Left lung (tissue), 4 donors: ENCODE measurements at regions not wholly inside any gene's neighbourhood (a gene's known extent, or its start where the extent isn't known, plus 50 kb on each side); places are given as distances from the start of the nearest gene placed in this dataset.

Source experiments
- ATAC-seq: fragments of 200-7000 bp; cut with Tn5 transposase; one replicate; pipeline ENCODE4 v1.9.1; 2020; ENCODE audit warnings: moderate library complexity
- DNase-seq, 4 donors: peaks; one replicate each; pipeline ENCODE4 v3.0.0-alpha.2; 2013 to 2020
- H3K27ac ChIP-seq, 2 donors: fragments of 200-600 bp; sonication (generic) in 1 of 2; one replicate each; pipeline versions ENCODE4 v1.5.0 to v1.8.0; 2020 to 2021
- H3K27me3 ChIP-seq, 2 donors: fragments of 200-600 bp; sonication (generic) in 1 of 2; one replicate each; pipeline versions ENCODE4 v1.5.0 to v1.8.0; 2020 to 2021
- H3K36me3 ChIP-seq, 2 donors: fragments of 200-600 bp; sonication (generic) in 1 of 2; one replicate each; pipeline versions ENCODE4 v1.5.0 to v1.8.0; 2020 to 2021
- H3K4me1 ChIP-seq, 2 donors: fragments of 200-600 bp; one replicate each; pipeline ENCODE4 v1.8.0; 2021
- H3K4me3 ChIP-seq, 2 donors: fragments of 200-600 bp; sonication (generic) in 1 of 2; one replicate each; pipeline versions ENCODE4 v1.5.0 to v1.8.0; 2020 to 2021; ENCODE audit warnings: mild to moderate bottlenecking in 1 of 2
- H3K9me3 ChIP-seq, 2 donors: fragments of 200-600 bp; sonication (generic) in 1 of 2; one replicate each; pipeline versions ENCODE4 v1.5.0 to v1.8.0; 2020 to 2021
- intact Hi-C, 2 donors: fragments of 100-400 bp; cut with DNase I; formaldehyde crosslinking; loops; one replicate each; pipeline versions ENCODE4 v1.11.2 to v1.14.2; 2022
- TF ChIP-seq, protein P1 (sequence below), 2 donors: fragments of 200-600 bp; sonication (generic) in 1 of 2; IDR thresholded peaks; one replicate each; pipeline versions ENCODE4 v1.5.0 to v1.8.0; 2021; ENCODE audit warnings: antibody characterized with exemption in 2 of 2
- donor health status: DM: no; HTN: yes; CAD: no.
- donor health status: DM: no; HTN: no; CAD: no.

- TF ChIP-seq, protein P1, sequence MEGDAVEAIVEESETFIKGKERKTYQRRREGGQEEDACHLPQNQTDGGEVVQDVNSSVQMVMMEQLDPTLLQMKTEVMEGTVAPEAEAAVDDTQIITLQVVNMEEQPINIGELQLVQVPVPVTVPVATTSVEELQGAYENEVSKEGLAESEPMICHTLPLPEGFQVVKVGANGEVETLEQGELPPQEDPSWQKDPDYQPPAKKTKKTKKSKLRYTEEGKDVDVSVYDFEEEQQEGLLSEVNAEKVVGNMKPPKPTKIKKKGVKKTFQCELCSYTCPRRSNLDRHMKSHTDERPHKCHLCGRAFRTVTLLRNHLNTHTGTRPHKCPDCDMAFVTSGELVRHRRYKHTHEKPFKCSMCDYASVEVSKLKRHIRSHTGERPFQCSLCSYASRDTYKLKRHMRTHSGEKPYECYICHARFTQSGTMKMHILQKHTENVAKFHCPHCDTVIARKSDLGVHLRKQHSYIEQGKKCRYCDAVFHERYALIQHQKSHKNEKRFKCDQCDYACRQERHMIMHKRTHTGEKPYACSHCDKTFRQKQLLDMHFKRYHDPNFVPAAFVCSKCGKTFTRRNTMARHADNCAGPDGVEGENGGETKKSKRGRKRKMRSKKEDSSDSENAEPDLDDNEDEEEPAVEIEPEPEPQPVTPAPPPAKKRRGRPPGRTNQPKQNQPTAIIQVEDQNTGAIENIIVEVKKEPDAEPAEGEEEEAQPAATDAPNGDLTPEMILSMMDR (IDR thresholded peaks at IDR 0.05): no peak
- Histone ChIP-seq H3K9me3 (no peaks in the 10 kb centered on the region), H3K36me3 (no peaks in the 10 kb centered on the region), H3K27ac (no peak overlapping the region), H3K4me1 (no peaks in the 10 kb centered on the region), H3K27me3 (no peaks in the 10 kb centered on the region), H3K4me3 (no peak overlapping the region)
- ATAC-seq: no peak
- no peak for DNase-seq
- intact Hi-C loops: no loop called here
Measured at GRCh38 chr12:41979574-41979973, 165.1 kb downstream of the GXYLT1 start.

GRCh38 chr12:41972598-41972997 lies 172.1 kb downstream of the GXYLT1 start:
- TF ChIP-seq, protein P1 (IDR thresholded peaks at IDR 0.05): no peak
- Histone ChIP-seq H3K9me3 (no peaks in the 10 kb centered on the region), H3K4me3 (no peak overlapping the region), H3K27ac (no peak overlapping the region), H3K27me3 (no peaks in the 10 kb centered on the region), H3K4me1 (no peaks in the 10 kb centered on the region), H3K36me3 (no peaks in the 10 kb centered on the region)
- intact Hi-C loops: no loop called here
- no peak for ATAC-seq
- peak in 2 of 4 donors; percentile 67 to 76 for DNase-seq

DNA sequence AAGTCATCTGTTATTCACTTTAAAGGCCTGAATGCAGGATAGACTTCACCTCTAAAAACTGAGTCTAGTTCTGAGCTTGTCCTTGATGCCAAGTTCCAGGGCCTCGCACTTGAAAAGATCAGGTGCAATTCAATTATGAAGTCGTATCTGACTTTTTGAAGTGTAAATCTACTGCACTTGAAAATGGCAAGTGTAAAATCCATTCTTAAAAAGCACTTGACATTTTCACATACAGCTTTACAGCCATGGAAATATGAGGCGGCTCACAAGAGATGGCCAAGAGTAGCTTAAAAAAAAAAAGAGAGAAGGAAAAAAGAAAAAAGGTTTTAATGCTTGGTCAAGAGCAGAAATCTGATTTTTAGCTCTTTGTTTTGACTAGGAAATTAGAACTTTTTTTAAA lies 172.5 kb downstream of the GXYLT1 start:
- no peaks in the 10 kb centered on the region for H3K27me3 ChIP-seq
- no peak overlapping the region for H3K4me3 ChIP-seq
- intact Hi-C loops: no loop called here
- no peaks in the 10 kb centered on the region for H3K4me1 ChIP-seq
- TF ChIP-seq, protein P1 (IDR thresholded peaks at IDR 0.05): no peak
- H3K9me3 ChIP-seq: no peaks in the 10 kb centered on the region
- H3K36me3 ChIP-seq: no peaks in the 10 kb centered on the region
- peak in 2 of 4 donors; percentile 12 to 39 for DNase-seq
- peak; percentile 78 for ATAC-seq
- no peak overlapping the region for H3K27ac ChIP-seq

GRCh38 chr12:41970744-41971143 lies 173.9 kb downstream of the GXYLT1 start:
- no peak for DNase-seq
- H3K4me3 ChIP-seq: no peak overlapping the region
- H3K36me3 ChIP-seq: no peaks in the 10 kb centered on the region
- H3K9me3 ChIP-seq: no peaks in the 10 kb centered on the region
- H3K27me3 ChIP-seq: no peaks in the 10 kb centered on the region
- TF ChIP-seq, protein P1 (IDR thresholded peaks at IDR 0.05): no peak
- ATAC-seq: no peak
- intact Hi-C loops: no loop called here
- H3K27ac ChIP-seq: no peak overlapping the region
- H3K4me1 ChIP-seq: no peaks in the 10 kb centered on the region

- DNase-seq (no peak), ATAC-seq (no peak)
- Histone ChIP-seq H3K27ac (no peak overlapping the region), H3K36me3 (no peaks in the 10 kb centered on the region), H3K27me3 (no peaks in the 10 kb centered on the region), H3K4me1 (no peaks in the 10 kb centered on the region), H3K9me3 (no peaks in the 10 kb centered on the region), H3K4me3 (no peak overlapping the region)
- TF ChIP-seq, protein P1 (IDR thresholded peaks at IDR 0.05): no peak
- intact Hi-C loops: no loop called here
Measured at GRCh38 chr12:41968599-41968998, 176.1 kb downstream of the GXYLT1 start.
